ENCODE measurements at regions not wholly inside any gene's neighbourhood (a gene's known extent, or its start where the extent isn't known, plus 50 kb on each side); places are given as distances from the start of the nearest gene placed in this dataset.
"Not testable (repeated sequence)": the region's sequence is repeated elsewhere in the genome, so short reads cannot be mapped to it uniquely, and the experiment has no call there.

DNA sequence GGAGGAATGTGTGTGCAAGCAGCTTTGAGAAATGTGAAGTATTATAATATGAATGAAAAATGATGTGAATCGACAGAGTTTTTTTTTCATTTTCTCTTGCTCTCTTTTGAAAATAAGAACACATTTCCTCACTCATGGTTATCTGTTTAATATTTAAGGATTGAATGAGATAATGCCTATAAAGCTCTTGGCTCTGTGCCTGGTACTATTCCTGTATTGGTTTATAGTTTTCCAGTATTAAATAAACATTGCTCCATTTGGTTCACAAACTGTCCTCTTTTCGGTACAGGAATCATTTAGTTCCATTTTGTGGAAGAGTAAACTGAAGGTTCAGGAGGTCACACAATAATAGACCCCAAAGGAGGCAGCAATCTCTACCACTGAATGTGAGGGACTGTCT, 1185.5 kb upstream of the WWC1 start:
- no peaks in the 10 kb centered on the region for H3K4me1 ChIP-seq
- no peaks in the 10 kb centered on the region for H3K27me3 ChIP-seq
- H3K4me3 ChIP-seq: no peak overlapping the region
- no peaks in the 10 kb centered on the region for H3K9me3 ChIP-seq
- no peak for TF ChIP-seq Cebpa-rat (IDR thresholded peaks at IDR 0.05)
- no peak overlapping the region for H3K4me2 ChIP-seq
- H3K9ac ChIP-seq: no peak overlapping the region
- H3K27ac ChIP-seq: no peak overlapping the region
- H4K20me1 ChIP-seq: no peaks in the 10 kb centered on the region
- H3K36me3 ChIP-seq: no peaks in the 10 kb centered on the region

DNA sequence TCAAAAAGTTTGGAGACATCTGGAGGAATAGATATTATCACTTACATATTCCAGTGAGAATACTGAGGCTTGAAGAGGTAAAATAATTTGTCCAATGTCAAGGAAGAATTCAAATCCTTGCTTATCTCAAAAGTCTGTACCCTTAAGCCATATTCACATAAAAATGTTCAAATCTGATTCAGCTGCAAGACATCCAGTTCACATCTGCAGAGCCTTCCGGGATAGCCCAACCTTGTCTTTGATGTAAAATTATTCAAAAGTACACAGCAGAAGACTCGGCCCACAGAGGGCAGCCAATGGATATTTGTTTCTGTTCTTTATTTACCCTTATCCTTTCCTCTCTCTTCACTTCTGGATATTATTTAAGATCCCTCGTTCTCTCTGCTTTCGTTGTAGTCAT, 1183.8 kb upstream of the WWC1 start:
- no peaks in the 10 kb centered on the region for H4K20me1 ChIP-seq
- H3K36me3 ChIP-seq: no peaks in the 10 kb centered on the region
- H3K27me3 ChIP-seq: no peaks in the 10 kb centered on the region
- no peak for TF ChIP-seq Cebpa-rat (IDR thresholded peaks at IDR 0.05)
- no peak overlapping the region for H3K9ac ChIP-seq
- H3K9me3 ChIP-seq: no peaks in the 10 kb centered on the region
- H3K4me2 ChIP-seq: no peak overlapping the region
- no peak overlapping the region for H3K27ac ChIP-seq
- no peak overlapping the region for H3K4me3 ChIP-seq
- H3K4me1 ChIP-seq: no peaks in the 10 kb centered on the region

DNA sequence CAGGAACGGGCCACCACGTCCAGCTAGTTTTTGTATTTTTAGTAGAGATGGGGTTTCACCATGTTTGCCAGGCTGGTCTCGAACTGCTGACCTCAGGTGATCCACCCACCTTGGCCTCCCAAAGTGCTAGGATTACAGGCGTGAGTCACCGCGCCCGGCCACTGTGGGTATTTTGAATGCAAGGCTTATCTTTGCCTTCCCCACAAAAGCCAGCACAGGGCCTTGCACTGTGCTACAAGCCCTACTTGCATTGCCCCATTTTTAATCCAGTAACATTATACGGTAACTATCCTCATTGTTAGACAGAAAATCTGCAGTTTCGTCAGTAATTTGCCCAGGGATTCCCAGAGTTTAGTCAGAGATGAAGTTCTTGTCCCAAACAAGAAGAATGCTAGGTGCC, 1183.2 kb upstream of the WWC1 start:
- not testable (repeated sequence) for H3K27me3 ChIP-seq, H4K20me1 ChIP-seq

DNA sequence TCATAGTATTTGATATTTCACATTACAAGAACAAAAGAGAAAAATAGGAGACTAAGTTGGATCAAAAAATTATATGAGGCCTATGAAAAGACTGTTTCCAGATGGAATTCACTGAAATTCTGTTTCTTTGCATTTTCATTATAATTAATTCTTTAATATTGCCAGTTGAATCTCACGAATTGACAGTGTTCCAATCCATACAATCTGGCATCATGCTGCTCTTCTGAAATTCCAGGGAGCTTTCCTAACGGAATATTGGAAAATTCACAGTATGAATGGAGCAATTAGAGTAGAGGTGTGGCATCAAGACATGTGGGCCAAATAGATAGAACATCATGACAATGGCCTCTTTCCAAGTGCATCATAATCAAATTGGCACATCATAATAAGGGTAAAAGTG, 1178.9 kb upstream of the WWC1 start:
- Histone ChIP-seq H3K27ac (no peak overlapping the region), H3K4me2 (no peak overlapping the region), H3K9ac (no peak overlapping the region), H3K9me3 (no peaks in the 10 kb centered on the region), H3K27me3 (no peaks in the 10 kb centered on the region), H3K4me3 (no peak overlapping the region), H3K36me3 (no peaks in the 10 kb centered on the region), H4K20me1 (no peaks in the 10 kb centered on the region), H3K4me1 (no peaks in the 10 kb centered on the region)
- no peak for TF ChIP-seq Cebpa-rat (IDR thresholded peaks at IDR 0.05)

More for the DNA sequence above, 1183.2 kb upstream of the WWC1 start:
- not testable (repeated sequence) for H3K9ac ChIP-seq, H3K9me3 ChIP-seq, H3K4me3 ChIP-seq, H3K4me1 ChIP-seq, H3K27ac ChIP-seq, H3K36me3 ChIP-seq, H3K4me2 ChIP-seq

DNA sequence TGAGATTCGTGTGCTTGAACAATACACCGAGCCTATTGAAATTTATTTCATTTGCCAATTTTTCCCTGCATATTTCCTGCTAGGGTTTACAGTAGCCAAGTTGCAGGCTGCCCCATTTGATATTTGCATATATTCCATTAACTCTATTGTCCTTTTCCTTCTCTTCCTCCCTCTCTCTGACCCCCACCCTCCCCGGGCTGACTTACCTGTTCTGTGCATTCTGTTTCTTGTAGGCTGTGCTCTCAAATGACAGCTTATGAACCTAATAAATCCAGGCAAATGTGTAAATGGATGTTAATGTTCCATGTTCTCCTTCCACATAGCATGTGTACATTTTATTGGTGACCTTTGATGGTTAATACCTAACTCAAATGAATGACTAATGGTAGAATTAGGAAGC, 1169.2 kb upstream of the WWC1 start:
- TF ChIP-seq Cebpa-rat (IDR thresholded peaks at IDR 0.05): no peak

DNA sequence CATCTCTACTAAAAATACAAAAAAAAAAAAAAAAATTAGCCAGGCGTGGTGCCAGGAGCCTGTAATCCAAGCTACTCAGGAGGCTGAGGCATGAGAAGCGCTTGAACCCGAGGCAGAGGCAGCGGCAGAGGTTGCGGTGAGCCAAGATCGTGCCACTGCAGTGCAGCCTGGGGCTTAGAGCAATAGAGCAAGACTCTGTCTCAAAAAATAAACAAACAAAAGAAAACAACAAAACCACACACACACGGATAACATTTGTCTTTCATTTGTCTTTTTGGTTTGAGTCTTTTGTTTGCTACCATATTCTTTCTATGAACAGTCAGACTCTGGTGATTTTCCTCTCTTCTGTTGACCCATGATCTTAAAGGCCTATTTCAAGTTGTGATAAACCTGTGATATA, 1168.3 kb upstream of the WWC1 start:
- Histone ChIP-seq H3K4me2 (no peak overlapping the region), H3K9me3 (no peaks in the 10 kb centered on the region), H4K20me1 (no peaks in the 10 kb centered on the region), H3K27ac (no peak overlapping the region), H3K9ac (no peak overlapping the region), H3K4me3 (no peak overlapping the region), H3K36me3 (no peaks in the 10 kb centered on the region), H3K27me3 (no peaks in the 10 kb centered on the region), H3K4me1 (no peaks in the 10 kb centered on the region)
- no peak for TF ChIP-seq Cebpa-rat (IDR thresholded peaks at IDR 0.05)

More for the DNA sequence above, 1169.2 kb upstream of the WWC1 start:
- H3K27ac ChIP-seq: no peak overlapping the region
- H3K4me1 ChIP-seq: no peaks in the 10 kb centered on the region
- H3K4me2 ChIP-seq: no peak overlapping the region
- no peak overlapping the region for H3K4me3 ChIP-seq
- H3K9ac ChIP-seq: no peak overlapping the region
- no peaks in the 10 kb centered on the region for H3K36me3 ChIP-seq
- no peaks in the 10 kb centered on the region for H3K27me3 ChIP-seq
- H3K9me3 ChIP-seq: no peaks in the 10 kb centered on the region
- H4K20me1 ChIP-seq: no peaks in the 10 kb centered on the region

DNA sequence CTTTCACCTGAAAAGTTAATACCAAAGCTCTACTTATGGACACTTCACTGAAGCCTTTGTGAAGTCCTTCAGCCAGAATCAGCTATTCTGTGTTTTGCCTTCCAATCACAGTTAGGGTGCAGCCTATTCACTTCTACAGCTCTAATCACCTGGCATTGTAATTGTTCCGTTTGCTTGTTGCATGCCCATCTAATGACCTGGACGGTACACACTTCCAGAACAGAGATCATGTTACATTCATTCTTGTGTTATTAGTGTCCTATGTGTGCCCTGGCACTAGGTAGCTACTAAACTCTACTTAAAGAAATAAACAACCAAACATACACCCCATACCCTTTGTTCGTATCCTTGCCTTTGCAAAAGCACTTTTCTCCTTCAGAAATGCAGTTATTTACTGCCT, 1162.9 kb upstream of the WWC1 start:
- Histone ChIP-seq H3K27me3 (no peaks in the 10 kb centered on the region), H3K27ac (no peak overlapping the region), H3K9me3 (no peaks in the 10 kb centered on the region), H3K36me3 (no peaks in the 10 kb centered on the region), H3K9ac (no peak overlapping the region), H3K4me2 (no peak overlapping the region), H4K20me1 (no peaks in the 10 kb centered on the region), H3K4me1 (no peaks in the 10 kb centered on the region), H3K4me3 (no peak overlapping the region)
- no peak for TF ChIP-seq Cebpa-rat (IDR thresholded peaks at IDR 0.05)

DNA sequence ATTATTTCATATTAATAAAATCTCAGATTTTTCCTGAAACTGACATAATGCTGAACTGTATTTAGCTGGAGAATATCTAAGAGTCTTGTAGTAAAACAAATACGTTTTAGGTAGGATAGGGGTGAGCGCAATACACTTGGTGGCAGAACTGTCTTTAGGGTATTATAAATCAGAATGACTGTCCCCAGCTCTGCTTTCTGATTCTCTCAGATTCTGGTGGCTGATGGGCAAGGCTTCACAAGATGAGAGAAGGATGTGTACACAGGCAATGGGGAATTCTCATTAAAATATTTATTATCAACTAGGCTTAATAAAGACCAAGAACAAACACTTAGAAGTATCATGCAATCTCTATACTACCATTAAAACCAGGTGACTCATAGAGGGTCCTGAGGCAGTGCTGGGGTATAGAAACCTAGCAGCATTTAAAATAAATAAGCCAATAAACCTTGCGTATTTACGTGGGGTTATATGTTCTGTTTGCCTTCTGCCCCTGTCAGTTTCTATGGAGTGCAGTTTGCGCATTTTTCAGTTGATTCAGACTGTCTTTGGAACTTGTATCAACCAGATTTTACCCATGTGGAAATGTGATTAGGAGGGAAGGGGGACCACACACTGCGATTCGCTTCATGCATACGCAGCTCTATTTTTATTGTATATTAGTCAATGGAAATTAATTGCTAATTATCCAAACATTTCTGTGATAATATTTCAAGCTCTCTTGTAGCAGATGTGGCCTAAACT, 1150.7 kb upstream of the WWC1 start:
- Histone ChIP-seq H3K27ac (no peak overlapping the region), H3K4me1 (no peaks in the 10 kb centered on the region), H3K27me3 (no peaks in the 10 kb centered on the region), H3K36me3 (no peaks in the 10 kb centered on the region), H3K4me2 (no peak overlapping the region), H3K9me3 (no peaks in the 10 kb centered on the region), H3K4me3 (no peak overlapping the region), H4K20me1 (no peaks in the 10 kb centered on the region), H3K9ac (no peak overlapping the region)
- TF ChIP-seq Cebpa-rat (IDR thresholded peaks at IDR 0.05): no peak

DNA sequence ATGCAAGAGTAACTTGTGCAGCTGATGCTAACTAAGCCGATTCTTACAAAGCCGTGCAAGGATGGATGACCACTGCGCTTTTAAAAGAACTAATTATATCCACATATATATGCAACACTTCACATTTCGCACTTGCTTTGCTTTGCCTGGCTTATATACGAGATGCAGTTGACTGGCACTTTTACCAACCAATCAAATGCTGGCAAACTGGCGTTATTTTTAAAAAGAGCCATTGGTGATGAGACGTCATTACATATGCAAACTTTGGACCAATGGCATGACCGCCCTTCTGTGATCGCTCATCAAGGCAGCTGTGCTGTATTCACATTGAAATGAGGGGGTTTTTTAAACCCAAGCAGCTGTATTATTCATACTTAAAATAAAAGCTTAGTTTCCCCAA, 1147.7 kb upstream of the WWC1 start:
- Histone ChIP-seq H3K36me3 (no peaks in the 10 kb centered on the region), H3K9me3 (no peaks in the 10 kb centered on the region), H3K4me1 (no peaks in the 10 kb centered on the region)

DNA sequence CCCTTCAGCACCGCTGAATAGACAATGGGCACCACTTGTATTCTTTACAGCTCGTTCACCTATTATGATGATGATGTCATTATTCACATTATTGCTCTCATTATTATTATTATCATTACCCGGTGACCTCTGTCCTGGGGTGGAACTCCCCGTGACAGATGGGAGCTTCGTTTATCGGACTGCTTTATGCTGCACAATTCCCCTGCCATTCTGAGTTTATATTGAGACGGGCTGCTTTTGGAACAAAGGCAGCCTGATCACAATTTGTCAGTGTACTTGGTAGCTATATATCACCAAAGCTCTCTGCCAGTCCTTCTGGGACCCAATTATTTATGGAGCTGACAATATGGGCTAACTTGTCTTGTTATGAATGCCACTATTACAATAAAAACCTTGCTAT, 1145.6 kb upstream of the WWC1 start:
- Histone ChIP-seq H3K9me3 (no peaks in the 10 kb centered on the region), H3K9ac (no peak overlapping the region), H4K20me1 (no peaks in the 10 kb centered on the region), H3K27me3 (no peaks in the 10 kb centered on the region), H3K36me3 (no peaks in the 10 kb centered on the region), H3K4me3 (no peak overlapping the region), H3K27ac (no peak overlapping the region), H3K4me1 (no peaks in the 10 kb centered on the region), H3K4me2 (no peak overlapping the region)
- TF ChIP-seq Cebpa-rat (IDR thresholded peaks at IDR 0.05): no peak

More for the DNA sequence above, 1147.7 kb upstream of the WWC1 start:
- Histone ChIP-seq H3K4me3 (no peak overlapping the region), H3K27ac (no peak overlapping the region), H4K20me1 (no peaks in the 10 kb centered on the region), H3K4me2 (no peak overlapping the region), H3K27me3 (no peaks in the 10 kb centered on the region), H3K9ac (no peak overlapping the region)
- no peak for TF ChIP-seq Cebpa-rat (IDR thresholded peaks at IDR 0.05)

DNA sequence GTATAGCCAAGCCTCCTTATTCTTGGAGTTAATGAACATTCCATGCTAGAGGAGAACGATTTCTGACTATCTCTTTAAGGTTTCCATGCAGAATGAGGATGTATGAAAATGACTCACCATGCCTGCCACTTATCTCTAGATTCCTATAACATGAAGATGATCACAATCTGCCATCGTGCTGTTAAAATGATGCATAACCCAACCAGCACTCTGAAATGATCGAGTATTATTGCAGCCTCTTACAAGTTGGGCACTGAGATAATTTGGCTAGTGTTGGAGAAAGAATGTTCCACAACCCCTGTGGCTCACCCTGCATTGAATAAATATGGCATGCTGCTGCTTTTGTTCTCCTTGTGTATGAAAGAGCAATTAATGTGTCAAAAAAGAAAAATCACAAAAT, 1143.6 kb upstream of the WWC1 start:
- H3K27ac ChIP-seq: no peak overlapping the region
- no peaks in the 10 kb centered on the region for H3K27me3 ChIP-seq
- no peaks in the 10 kb centered on the region for H3K4me1 ChIP-seq
- H3K9ac ChIP-seq: no peak overlapping the region
- H3K4me3 ChIP-seq: no peak overlapping the region
- no peak for TF ChIP-seq Cebpa-rat (IDR thresholded peaks at IDR 0.05)
- no peaks in the 10 kb centered on the region for H4K20me1 ChIP-seq
- no peaks in the 10 kb centered on the region for H3K36me3 ChIP-seq
- H3K9me3 ChIP-seq: no peaks in the 10 kb centered on the region; the same call in 1 of the 2 replicates
- H3K4me2 ChIP-seq: no peak overlapping the region
